ENCODE measurements at regions not wholly inside any gene's neighbourhood (a gene's known extent, or its start where the extent isn't known, plus 50 kb on each side); places are given as distances from the start of the nearest gene placed in this dataset.

- TF ChIP-seq POLR2A (IDR thresholded peaks at IDR 0.05; ENCODE audit: low read depth, low read length): no peak
- no peak for TF ChIP-seq TBL1XR1 (IDR thresholded peaks at IDR 0.05; ENCODE audit: low read depth, low read length)
- no peak for TF ChIP-seq JUND (IDR thresholded peaks at IDR 0.05; ENCODE audit: low read depth, low read length)
- no peak for TF ChIP-seq BACH1 (IDR thresholded peaks at IDR 0.05; ENCODE audit: borderline replicate concordance)
- TF ChIP-seq NR2F1 (conservative IDR thresholded peaks at IDR 0.05): no peak
- no peak for TF ChIP-seq BRCA1 (IDR thresholded peaks at IDR 0.05; ENCODE audit: low read depth, low read length)
- TF ChIP-seq BCL3 (IDR thresholded peaks at IDR 0.05; ENCODE audit: borderline replicate concordance, insufficient read depth, low read depth, low read length, poor library complexity, severe bottlenecking): no peak
- no peak for TF ChIP-seq NR2C2 (IDR thresholded peaks at IDR 0.05; ENCODE audit: borderline replicate concordance, control insufficient read depth, insufficient read length, low read depth)
- no peak for TF ChIP-seq MLLT1 (IDR thresholded peaks at IDR 0.05)
- no peak for TF ChIP-seq SKIL (IDR thresholded peaks at IDR 0.05; ENCODE audit: low read depth, poor library complexity, severe bottlenecking)
- TF ChIP-seq EZH2 (IDR thresholded peaks at IDR 0.05; ENCODE audit: borderline replicate concordance, control insufficient read depth, low read depth, low read length): no peak
Observed at GRCh38 chr7:122203814-122204213, 59.8 kb upstream of the AASS start.

Measured in GM12878 (cell line).